GM12872 (cell line): ENCODE measurements at regions not wholly inside any gene's neighbourhood (a gene's known extent, or its start where the extent isn't known, plus 50 kb on each side); places are given as distances from the start of the nearest gene placed in this dataset.

Experiments
- TF ChIP-seq, protein P1 (sequence below): IDR thresholded peaks from 3 replicates; pipeline ENCODE4 v1.5.1; 2011; ENCODE audit warnings: low read depth, mild to moderate bottlenecking, low read length, moderate library complexity; ENCODE audit not compliant: insufficient read depth

DNA sequence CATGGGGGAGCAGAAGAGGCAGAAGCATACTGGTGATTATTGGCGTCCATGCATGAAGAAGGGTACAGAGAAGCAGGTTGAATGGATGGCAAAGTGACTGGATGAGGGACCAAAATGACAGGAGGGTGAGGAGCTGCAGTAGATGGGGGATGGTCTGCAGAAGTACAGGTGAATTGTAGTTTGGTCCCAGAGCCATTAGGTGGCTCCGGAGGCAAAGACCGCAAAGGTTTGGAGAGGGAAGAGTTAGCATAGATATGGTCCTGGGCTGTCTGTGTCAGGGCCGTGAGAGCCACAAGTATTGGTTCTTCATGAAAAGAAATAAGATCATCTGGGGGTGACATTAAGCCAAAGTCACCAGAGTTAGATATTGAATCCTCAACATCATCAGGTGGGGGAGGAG, 59.0 kb upstream of the ZNF726 start:
- TF ChIP-seq, protein P1, sequence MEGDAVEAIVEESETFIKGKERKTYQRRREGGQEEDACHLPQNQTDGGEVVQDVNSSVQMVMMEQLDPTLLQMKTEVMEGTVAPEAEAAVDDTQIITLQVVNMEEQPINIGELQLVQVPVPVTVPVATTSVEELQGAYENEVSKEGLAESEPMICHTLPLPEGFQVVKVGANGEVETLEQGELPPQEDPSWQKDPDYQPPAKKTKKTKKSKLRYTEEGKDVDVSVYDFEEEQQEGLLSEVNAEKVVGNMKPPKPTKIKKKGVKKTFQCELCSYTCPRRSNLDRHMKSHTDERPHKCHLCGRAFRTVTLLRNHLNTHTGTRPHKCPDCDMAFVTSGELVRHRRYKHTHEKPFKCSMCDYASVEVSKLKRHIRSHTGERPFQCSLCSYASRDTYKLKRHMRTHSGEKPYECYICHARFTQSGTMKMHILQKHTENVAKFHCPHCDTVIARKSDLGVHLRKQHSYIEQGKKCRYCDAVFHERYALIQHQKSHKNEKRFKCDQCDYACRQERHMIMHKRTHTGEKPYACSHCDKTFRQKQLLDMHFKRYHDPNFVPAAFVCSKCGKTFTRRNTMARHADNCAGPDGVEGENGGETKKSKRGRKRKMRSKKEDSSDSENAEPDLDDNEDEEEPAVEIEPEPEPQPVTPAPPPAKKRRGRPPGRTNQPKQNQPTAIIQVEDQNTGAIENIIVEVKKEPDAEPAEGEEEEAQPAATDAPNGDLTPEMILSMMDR, result no peak

DNA sequence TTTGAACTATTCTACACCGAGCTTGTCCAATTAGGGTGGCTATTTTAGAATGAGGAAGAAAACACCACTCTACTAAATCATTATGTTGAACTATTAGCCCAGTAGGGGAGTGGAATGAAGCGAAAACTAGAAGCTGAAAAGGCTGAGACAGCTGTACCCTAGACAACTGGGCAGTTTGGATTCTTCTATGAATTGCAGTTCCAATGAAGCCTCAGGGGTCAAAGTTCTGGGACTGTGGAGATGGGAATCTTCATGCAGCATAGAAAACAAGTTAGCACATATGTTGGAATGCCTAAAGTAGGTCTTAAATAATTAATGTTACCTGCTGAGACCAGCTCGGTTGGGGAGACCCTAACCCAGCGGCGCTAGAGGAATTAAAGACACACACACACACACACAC, 62.7 kb upstream of the ZNF726 start:
- TF ChIP-seq, protein P1, result no peak

DNA sequence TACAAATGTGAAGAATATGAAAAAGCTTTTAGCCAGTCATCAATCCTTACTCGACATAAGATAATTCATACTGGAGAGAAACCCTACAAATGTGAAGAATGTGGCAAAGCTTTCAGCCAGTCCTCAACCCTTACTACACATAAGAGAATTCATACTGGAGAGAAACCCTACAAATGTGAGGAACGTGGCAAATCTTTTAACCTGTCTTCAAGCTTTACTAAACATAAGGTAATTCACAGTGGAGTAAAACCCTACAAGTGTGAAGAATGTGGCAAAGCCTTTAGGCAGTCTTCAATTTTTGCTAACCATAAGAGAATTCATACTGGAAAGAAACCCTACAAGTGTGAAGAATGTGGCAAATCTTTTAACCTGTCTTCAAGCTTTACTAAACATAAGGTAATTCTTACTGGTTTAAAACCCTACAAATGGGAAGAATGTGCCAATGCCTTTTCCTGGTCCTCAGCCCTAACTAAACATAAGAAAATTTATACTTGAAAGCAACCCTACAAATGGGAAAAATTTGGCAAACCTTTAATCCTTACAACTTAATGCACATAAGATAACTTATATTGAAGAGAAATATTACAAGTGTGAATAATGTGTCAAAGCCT, 74.1 kb upstream of the ZNF681 start:
- TF ChIP-seq, protein P1, result no peak

DNA sequence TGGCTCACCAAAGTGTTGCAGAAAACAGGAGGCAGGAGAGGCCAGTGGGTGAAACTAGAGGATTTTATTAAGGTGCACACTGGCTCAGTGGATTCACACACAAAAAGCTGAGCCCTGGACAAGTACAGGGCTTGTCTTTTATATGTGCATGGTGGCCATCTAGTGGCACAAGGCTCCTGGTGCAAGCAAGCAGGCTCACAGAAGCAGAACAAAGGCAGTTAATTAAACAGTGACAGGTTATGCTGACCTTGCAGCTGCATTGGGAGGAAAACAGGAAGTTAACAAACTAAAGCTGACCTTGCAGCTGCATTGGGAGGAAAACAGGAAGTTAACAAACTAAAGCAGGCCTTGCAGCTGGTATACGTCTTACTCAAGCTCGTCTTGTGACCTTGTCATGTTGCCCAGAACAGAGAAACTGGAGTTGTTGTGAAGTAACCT, 65.3 kb upstream of the ZNF681 start:
- TF ChIP-seq, protein P1, result peak; percentile 41; the same call in 2 of the 3 replicates

DNA sequence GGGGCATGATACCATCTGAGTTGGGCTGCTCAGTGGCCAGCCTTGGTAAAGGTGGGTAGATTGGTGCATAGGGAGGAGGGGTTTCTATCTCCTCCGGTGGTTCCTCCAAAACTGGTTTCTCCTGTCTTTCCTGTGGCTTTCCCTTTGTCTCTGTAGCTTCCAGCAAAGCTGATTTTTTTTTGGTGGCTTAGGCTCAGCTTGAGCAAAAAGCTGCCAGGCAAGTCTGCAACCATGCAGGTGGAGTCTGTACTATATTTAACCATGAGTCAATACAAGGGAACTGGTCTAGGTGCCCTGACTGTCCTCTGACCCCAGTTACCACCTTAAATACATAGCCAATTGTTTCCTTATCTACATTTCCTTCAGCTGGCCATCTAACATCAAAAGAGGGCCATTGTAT, 64.0 kb upstream of the ZNF681 start:
- TF ChIP-seq, protein P1, result no peak

DNA sequence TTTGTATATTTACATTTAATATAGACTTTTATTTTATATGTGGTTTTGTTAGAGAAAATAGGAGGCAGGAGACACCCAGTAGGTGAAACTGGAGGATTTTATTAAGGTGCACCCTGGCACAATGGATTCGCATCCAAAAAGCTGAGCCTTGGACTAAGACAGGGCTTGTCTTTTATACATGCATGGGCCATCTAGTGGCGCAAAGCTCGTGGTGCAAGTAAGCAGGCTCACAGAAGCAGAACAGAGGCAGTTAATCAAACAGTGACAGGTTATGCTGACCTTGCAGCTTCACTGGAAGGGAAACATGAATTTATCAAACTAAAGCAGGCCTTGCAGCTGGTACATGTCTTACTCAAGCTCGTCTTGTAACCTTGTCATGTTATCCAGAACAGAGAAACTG, 58.8 kb upstream of the ZNF681 start:
- TF ChIP-seq, protein P1, result peak; percentile 60

DNA sequence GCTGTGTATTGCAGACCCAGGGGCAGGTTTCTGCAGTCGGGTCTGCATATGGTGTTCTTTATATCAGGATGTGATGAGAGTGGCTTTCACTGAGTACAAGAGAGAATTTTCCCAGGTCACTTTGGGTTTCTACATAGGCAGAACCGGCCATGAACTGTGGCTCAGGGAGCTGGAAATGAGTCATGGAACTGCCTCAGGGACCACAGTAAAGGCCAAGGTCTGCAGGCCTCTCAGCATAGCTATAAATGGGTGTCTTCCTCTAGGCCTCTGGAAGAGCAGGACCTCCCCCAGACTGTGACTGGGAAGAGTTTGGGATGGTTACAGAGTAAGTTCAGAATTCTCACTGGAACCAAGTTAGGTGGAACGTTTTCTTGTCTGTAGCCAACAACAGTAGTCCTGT, 51.8 kb upstream of the ZNF681 start:
- TF ChIP-seq, protein P1, result no peak
